Trophoblast cell (in vitro differentiated cells and primary cell): ENCODE measurements at regions not wholly inside any gene's neighbourhood (a gene's known extent, or its start where the extent isn't known, plus 50 kb on each side); places are given as distances from the start of the nearest gene placed in this dataset.

ENCODE experiments used
- DNase-seq, 2 donors: peaks; one replicate each; pipeline ENCODE4 v3.0.0-alpha.2; 2016
- H2AFZ ChIP-seq: 2 replicates; pipeline ENCODE4 v1.6.1; 2013; ENCODE audit warnings: low read length, moderate library complexity, mild to moderate bottlenecking; ENCODE audit not compliant: insufficient read depth, poor library complexity
- H2AK5ac ChIP-seq: 2 replicates; pipeline ENCODE4 v1.6.1; 2013; ENCODE audit warnings: mild to moderate bottlenecking, low read length
- H2BK120ac ChIP-seq: 2 replicates; pipeline ENCODE4 v1.6.1; 2013; ENCODE audit warnings: low read length, mild to moderate bottlenecking, moderate library complexity; ENCODE audit not compliant: insufficient read depth, poor library complexity
- H2BK12ac ChIP-seq: 2 replicates; pipeline ENCODE4 v1.6.1; 2013; ENCODE audit warnings: mild to moderate bottlenecking, low read length, moderate library complexity
- H2BK5ac ChIP-seq: 2 replicates; pipeline ENCODE4 v1.6.1; 2013; ENCODE audit warnings: low read length, low read depth, moderate library complexity, mild to moderate bottlenecking; ENCODE audit not compliant: poor library complexity
- H3K14ac ChIP-seq: 2 replicates; pipeline ENCODE4 v1.6.1; 2013; ENCODE audit warnings: mild to moderate bottlenecking, low read length
- H3K18ac ChIP-seq: 2 replicates; pipeline ENCODE4 v1.6.1; 2013; ENCODE audit warnings: mild to moderate bottlenecking, low read length
- H3K23ac ChIP-seq: 2 replicates; pipeline ENCODE4 v1.6.1; 2013; ENCODE audit warnings: low read length
- H3K27ac ChIP-seq: 2 replicates; pipeline ENCODE4 v1.5.1; 2013; ENCODE audit warnings: low read depth, mild to moderate bottlenecking, inconsistent platforms, low read length, moderate library complexity
- H3K27me3 ChIP-seq: 2 replicates; pipeline ENCODE4 v1.6.1; 2013; ENCODE audit warnings: inconsistent platforms, mild to moderate bottlenecking, low read length, moderate library complexity; ENCODE audit not compliant: insufficient read depth
- H3K36me3 ChIP-seq, 2 experiments: 1 replicate in 1 of 2; 2 replicates in 1 of 2; pipeline ENCODE4 v1.6.1; 2013; ENCODE audit warnings: low read length in 2 of 2, mild to moderate bottlenecking in 2 of 2, moderate library complexity in 1 of 2; ENCODE audit not compliant: insufficient read depth in 2 of 2, control insufficient read depth in 1 of 2
- H3K4ac ChIP-seq: 2 replicates; pipeline ENCODE4 v1.6.1; 2013; ENCODE audit warnings: low read depth, mild to moderate bottlenecking, low read length, moderate library complexity
- H3K4me1 ChIP-seq, 2 experiments: 1 replicate in 1 of 2; 2 replicates in 1 of 2; pipeline ENCODE4 v1.6.1; 2013; ENCODE audit warnings: low read length in 2 of 2, mild to moderate bottlenecking in 2 of 2, moderate library complexity in 1 of 2; ENCODE audit not compliant: insufficient read depth in 2 of 2, control insufficient read depth in 1 of 2
- H3K4me2 ChIP-seq: 2 replicates; pipeline ENCODE4 v1.6.1; 2013; ENCODE audit warnings: inconsistent platforms, mild to moderate bottlenecking, low read length, moderate library complexity
- H3K4me3 ChIP-seq: 2 replicates; pipeline ENCODE4 v1.5.1; 2013; ENCODE audit warnings: mild to moderate bottlenecking, low read depth, low read length, inconsistent platforms
- H3K79me1 ChIP-seq: one replicate; pipeline ENCODE4 v1.6.1; 2013; ENCODE audit warnings: low read length
- H3K79me2 ChIP-seq: 2 replicates; pipeline ENCODE4 v1.6.1; 2013; ENCODE audit warnings: low read length, mild to moderate bottlenecking; ENCODE audit not compliant: control insufficient read depth, insufficient read depth, poor library complexity
- H3K9ac ChIP-seq: 2 replicates; pipeline ENCODE4 v1.6.1; 2013; ENCODE audit warnings: mild to moderate bottlenecking, low read length
- H3K9me3 ChIP-seq: 2 replicates; pipeline ENCODE4 v1.6.1; 2013; ENCODE audit warnings: low read depth, mild to moderate bottlenecking, control low read depth, inconsistent platforms, low read length; ENCODE audit not compliant: insufficient read depth
- H4K12ac ChIP-seq: 2 replicates; pipeline ENCODE4 v1.6.1; 2013; ENCODE audit warnings: low read depth, mild to moderate bottlenecking, low read length, moderate library complexity
- H4K8ac ChIP-seq: 2 replicates; pipeline ENCODE4 v1.6.1; 2013; ENCODE audit warnings: low read depth, mild to moderate bottlenecking, low read length, moderate library complexity
- H4K91ac ChIP-seq: one replicate; pipeline ENCODE4 v1.6.1; 2013; ENCODE audit warnings: low read depth, mild to moderate bottlenecking, low read length, moderate library complexity
- WGBS: extraction: QIAGEN DNeasy Blood & Tissue Kit; methylation state at CpG from one replicate; pipeline ENCODE4 v1.1.7; 2013; ENCODE audit warnings: missing lambda C conversion rate; ENCODE audit not compliant: insufficient read length, insufficient coverage; ENCODE audit errors: extremely low coverage; 5-methylcytosine and 5-hydroxymethylcytosine counted together

DNA sequence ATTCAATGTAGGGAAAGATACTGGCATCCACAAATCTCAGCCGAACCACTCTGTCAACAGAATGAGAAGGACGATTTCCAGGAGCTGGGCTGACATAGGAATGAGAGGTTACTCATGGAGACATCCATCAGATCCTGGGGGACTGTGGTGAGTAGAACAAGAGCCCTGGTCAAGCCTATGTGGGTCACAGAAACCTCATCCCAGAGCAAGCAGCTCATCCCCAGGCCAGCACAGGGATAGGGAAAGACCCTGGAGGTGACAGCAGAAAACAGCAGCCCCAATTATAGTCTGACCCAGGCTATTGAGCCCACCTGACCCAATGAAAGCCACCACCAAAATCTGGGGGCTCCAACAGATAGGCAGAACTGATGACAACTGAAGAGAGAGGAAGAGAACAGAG lies 128.0 kb upstream of the SERPIND1 start:
- H3K4me3 ChIP-seq, result no peak overlapping the region
- no peaks in the 10 kb centered on the region for H3K9me3 ChIP-seq
- H2BK120ac ChIP-seq, result no peak overlapping the region
- no peak overlapping the region for H2AK5ac ChIP-seq
- H2BK12ac ChIP-seq, result no peak overlapping the region
- H2AFZ ChIP-seq, result no peak overlapping the region
- no peaks in the 10 kb centered on the region for H3K79me1 ChIP-seq
- H3K27ac ChIP-seq, result no peak overlapping the region
- H4K91ac ChIP-seq, result no peak overlapping the region
- H3K79me2 ChIP-seq, result no peaks in the 10 kb centered on the region
- H3K4me1 ChIP-seq, result no peaks in the 10 kb centered on the region
- no peak overlapping the region for H3K9ac ChIP-seq
- H4K12ac ChIP-seq, result no peak overlapping the region
- no peak overlapping the region for H3K4ac ChIP-seq
- no peaks in the 10 kb centered on the region for H3K36me3 ChIP-seq
- no peak for DNase-seq
- H3K23ac ChIP-seq, result no peak overlapping the region
- no peaks in the 10 kb centered on the region for H3K27me3 ChIP-seq
- no peak overlapping the region for H3K14ac ChIP-seq
- H3K4me2 ChIP-seq, result no peak overlapping the region
- no peak overlapping the region for H3K18ac ChIP-seq
- no peak overlapping the region for H4K8ac ChIP-seq
- H2BK5ac ChIP-seq, result no peak overlapping the region
- WGBS, result no CpG with 5 or more reads among the region's 2 CpGs

DNA sequence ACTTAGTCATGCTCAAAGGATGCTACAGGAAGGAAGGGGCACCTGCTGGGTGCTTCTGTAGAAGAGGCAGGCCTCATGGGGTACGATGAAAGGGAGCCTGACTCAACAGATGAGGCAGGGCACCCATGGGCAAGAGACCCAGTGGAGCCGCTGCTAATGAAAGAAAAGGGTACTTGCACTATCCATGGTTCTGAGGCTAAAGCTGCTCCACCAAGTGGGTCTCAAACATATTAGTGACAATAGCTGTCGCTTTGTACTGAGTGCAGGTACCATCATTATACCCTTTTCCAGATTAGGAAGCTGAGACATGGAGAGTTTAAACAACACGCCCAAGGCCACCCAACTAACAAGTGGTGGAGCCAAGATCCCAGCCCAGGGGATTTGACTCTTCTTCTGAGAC lies 127.5 kb upstream of the SERPIND1 start:
- Histone ChIP-seq H3K27ac (no peak overlapping the region), H3K18ac (no peak overlapping the region), H3K36me3 (no peaks in the 10 kb centered on the region), H4K8ac (no peak overlapping the region), H3K14ac (no peak overlapping the region), H4K12ac (no peak overlapping the region), H3K4me2 (no peak overlapping the region), H2BK12ac (no peak overlapping the region), H2BK120ac (no peak overlapping the region), H3K4me3 (no peak overlapping the region), H2BK5ac (no peak overlapping the region), H3K4me1 (no peaks in the 10 kb centered on the region), H4K91ac (no peak overlapping the region), H3K23ac (no peak overlapping the region), H3K79me2 (no peaks in the 10 kb centered on the region), H3K4ac (no peak overlapping the region), H3K27me3 (no peaks in the 10 kb centered on the region), H3K79me1 (no peaks in the 10 kb centered on the region), H2AK5ac (no peak overlapping the region), H3K9ac (no peak overlapping the region), H2AFZ (no peak overlapping the region), H3K9me3 (no peaks in the 10 kb centered on the region)
- DNase-seq, result no peak
- no CpG with 5 or more reads among the region's 4 CpGs for WGBS

DNA sequence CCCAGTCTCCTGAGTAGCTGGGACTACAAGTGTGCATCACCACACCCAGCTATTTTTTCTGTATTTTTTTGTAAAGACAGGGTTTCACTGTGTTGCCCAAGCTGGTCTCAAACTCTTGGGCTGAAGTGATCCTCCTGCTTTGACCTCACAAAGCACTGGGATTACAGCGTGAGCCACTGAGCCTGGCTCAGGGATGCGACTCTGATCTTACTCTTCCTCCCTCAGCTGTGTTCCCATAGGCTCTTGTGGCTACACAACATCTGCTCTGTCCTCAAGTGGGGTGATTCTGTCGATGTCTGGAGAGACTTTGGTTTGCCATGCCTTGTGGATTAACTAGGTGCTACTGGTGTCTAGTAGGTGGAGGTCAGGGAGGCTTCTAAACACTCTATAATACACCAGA lies 127.0 kb upstream of the SERPIND1 start:
- no peaks in the 10 kb centered on the region for H3K4me1 ChIP-seq
- no CpG with 5 or more reads among the region's 3 CpGs for WGBS
- no peaks in the 10 kb centered on the region for H3K79me2 ChIP-seq
- H3K9me3 ChIP-seq, result no peaks in the 10 kb centered on the region
- H3K4me2 ChIP-seq, result no peak overlapping the region
- H3K14ac ChIP-seq, result no peak overlapping the region
- no peak overlapping the region for H2BK5ac ChIP-seq
- H2AK5ac ChIP-seq, result no peak overlapping the region
- H4K12ac ChIP-seq, result no peak overlapping the region
- no peaks in the 10 kb centered on the region for H3K79me1 ChIP-seq
- H3K4me3 ChIP-seq, result no peak overlapping the region
- H4K91ac ChIP-seq, result no peak overlapping the region
- no peaks in the 10 kb centered on the region for H3K27me3 ChIP-seq
- no peak overlapping the region for H2BK120ac ChIP-seq
- H4K8ac ChIP-seq, result no peak overlapping the region
- no peak overlapping the region for H3K27ac ChIP-seq
- no peaks in the 10 kb centered on the region for H3K36me3 ChIP-seq
- H3K4ac ChIP-seq, result no peak overlapping the region
- no peak overlapping the region for H3K18ac ChIP-seq
- no peak overlapping the region for H3K9ac ChIP-seq
- no peak for DNase-seq
- no peak overlapping the region for H3K23ac ChIP-seq
- H2AFZ ChIP-seq, result no peak overlapping the region
- no peak overlapping the region for H2BK12ac ChIP-seq

DNA sequence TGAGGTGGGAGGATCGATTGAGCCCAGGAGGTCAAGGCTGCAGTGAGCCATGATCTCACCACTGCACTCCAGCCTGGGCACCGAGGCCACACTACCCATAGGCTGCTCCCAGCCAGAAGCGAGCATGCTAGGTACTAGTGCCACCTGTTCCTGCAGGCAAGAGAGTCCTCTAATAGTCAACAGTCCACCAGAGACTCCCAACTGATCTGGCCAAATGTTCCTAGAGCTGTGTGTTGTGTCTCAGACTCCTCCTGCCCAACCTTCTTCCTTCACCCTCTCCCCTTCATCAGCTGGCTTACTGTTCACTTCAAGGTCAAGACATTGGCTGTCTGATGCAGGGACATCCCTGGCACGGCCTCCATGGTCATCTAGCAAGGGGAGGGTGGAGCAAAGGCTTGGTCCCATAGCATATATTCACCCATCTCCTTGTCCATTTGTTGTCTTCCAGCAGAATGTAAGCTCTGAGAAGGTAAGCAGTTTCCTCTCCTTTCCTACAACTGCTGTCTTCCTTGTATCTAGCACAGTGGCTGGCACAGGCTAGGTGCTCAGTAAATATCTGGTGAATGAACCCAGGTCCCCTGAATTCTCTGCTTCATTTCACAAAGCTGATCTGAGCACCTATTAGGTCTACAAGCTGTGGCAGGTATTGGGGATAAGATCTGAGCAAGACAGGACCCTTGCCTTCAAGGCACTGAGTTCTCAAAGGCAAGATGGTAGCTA lies 126.2 kb upstream of the SERPIND1 start:
- WGBS, result no CpG with 5 or more reads among the region's 4 CpGs
- no peak overlapping the region for H3K18ac ChIP-seq
- H2AFZ ChIP-seq, result no peak overlapping the region
- H3K4ac ChIP-seq, result no peak overlapping the region
- no peak overlapping the region for H2AK5ac ChIP-seq
- H3K4me2 ChIP-seq, result no peak overlapping the region
- no peak overlapping the region for H4K8ac ChIP-seq
- no peak overlapping the region for H3K27ac ChIP-seq
- no peak overlapping the region for H4K91ac ChIP-seq
- no peaks in the 10 kb centered on the region for H3K79me1 ChIP-seq
- H2BK120ac ChIP-seq, result no peak overlapping the region
- no peak overlapping the region for H2BK12ac ChIP-seq
- peaks cover under 1% of the 10 kb centered on the region for H3K9me3 ChIP-seq
- H3K27me3 ChIP-seq, result no peaks in the 10 kb centered on the region
- H3K4me3 ChIP-seq, result no peak overlapping the region
- H3K9ac ChIP-seq, result no peak overlapping the region
- no peaks in the 10 kb centered on the region for H3K79me2 ChIP-seq
- no peak for DNase-seq
- H3K23ac ChIP-seq, result no peak overlapping the region
- no peaks in the 10 kb centered on the region for H3K36me3 ChIP-seq
- no peak overlapping the region for H2BK5ac ChIP-seq
- H4K12ac ChIP-seq, result no peak overlapping the region
- H3K4me1 ChIP-seq, result no peaks in the 10 kb centered on the region
- H3K14ac ChIP-seq, result no peak overlapping the region
